Frontal cortex (tissue), 3 donors: ENCODE measurements at regions not wholly inside any gene's neighbourhood (a gene's known extent, or its start where the extent isn't known, plus 50 kb on each side); places are given as distances from the start of the nearest gene placed in this dataset.
"Not testable (repeated sequence)": the region's sequence is repeated elsewhere in the genome, so short reads cannot be mapped to it uniquely, and the experiment has no call there.

Source experiments
- DNase-seq, 2 donors: peaks; one replicate each; pipeline ENCODE4 v3.0.0; 2012; ENCODE audit warnings: low spot score in 2 of 2
- FAIRE-seq: peaks from 2 replicates; lab custom pipeline; 2012; peaks lifted over from hg19 to GRCh38; lab: Jason Lieb, UNC
- donor health status: control.
- donor health status: control.
- donor health status: control.

DNA sequence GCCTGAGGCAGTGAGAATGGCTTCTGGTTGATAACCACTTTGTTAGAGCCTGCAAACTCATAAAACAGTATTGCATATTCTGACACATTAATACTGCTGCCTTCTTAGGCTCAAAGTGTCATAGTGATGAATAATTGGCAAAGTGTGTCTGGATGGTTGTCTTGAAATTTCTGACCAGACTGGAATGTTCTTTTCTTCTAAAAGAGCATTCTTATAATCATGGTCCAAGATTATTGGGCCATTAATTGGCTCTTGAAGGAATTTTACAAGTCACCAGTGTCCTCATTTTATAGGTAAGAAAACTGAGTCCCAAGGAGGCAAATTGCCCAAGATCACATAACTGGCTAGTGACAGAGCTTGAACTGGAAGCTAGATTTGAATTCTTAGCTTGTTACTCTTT lies 111.7 kb downstream of the PCSK1 start:
- no peak for FAIRE-seq

DNA sequence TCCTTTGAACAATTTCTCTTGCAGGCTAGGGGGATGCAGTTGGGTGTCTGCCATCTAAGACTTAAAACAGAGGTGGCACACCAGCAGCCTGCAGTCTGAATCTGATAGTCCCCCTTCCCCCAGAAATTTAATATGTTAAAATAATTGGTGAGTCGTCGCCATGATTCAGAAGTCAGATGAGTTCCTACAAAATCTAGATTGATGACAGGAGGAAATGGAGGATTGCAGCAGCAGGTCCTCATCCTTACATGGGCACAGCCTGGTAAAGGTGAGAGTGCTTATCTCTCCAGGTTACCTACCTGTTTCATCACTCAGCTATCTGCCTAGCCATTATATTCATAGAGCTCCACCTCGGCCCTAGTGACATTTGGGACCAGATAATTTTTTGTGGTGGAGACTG lies 112.3 kb downstream of the PCSK1 start:
- FAIRE-seq: no peak
- no peak for DNase-seq

More for the DNA sequence above, 111.7 kb downstream of the PCSK1 start:
- DNase-seq: no peak

DNA sequence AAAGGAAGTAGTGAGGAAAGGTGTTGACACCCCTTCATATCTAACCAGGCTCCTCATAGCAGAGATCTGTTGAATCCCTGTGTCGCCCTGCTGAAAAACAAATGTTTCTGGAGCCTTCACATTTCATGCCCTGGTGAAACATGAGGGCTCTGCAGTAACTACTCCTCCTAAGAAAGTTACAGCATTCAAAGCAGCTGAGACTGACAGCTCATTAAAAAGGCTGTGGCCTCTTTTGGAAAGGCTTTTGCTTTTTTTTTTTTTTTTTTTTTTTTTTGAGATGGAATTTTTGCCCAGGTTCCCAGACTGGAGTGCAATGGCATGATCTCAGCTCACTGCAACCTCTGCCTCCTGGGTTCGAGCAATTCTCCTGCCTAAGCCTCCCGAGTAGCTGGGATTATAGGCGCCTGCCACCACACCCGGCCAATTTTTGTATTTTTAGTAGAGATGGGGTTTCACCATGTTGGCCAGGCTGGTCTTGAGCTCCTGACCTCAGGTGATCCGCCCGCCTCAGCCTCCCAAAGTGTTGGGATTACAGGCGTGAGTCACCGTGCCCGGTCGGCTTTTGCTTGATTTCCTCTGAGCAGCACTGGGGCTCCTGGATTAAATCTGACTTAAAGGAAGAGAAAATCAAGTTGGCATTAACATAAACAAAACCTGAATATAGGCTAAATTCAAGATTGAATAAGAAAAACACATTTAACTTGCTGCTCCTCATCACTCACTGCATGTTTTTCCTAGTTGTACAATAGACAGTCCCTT lies 112.9 kb downstream of the PCSK1 start:
- DNase-seq, FAIRE-seq: not testable (repeated sequence)

DNA sequence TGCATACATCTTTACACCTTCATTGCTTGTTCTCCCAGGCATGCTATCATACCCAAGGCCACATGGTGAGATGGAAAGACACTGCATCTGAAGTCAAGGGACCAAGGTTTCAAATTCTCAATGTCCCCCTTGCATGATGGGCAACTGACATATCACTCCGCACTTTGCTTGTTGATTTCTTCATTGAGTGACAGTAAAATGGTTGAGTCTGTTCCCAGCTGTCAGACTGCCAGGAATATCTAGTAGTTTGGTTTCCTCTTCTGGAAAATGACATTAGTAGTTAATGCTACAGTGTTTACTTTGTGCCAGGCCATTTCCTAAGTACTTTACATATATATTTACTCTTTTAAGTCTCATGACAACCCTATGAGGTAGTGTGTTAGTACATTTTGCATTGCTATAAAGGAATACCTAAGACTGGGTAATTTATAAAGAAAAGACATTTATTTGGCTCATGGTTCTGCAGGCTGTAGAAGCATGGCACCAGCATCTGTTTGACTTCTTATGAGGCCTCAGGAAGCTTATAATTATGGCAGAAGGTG lies 114.4 kb downstream of the PCSK1 start:
- DNase-seq (no peak), FAIRE-seq (no peak)

DNA sequence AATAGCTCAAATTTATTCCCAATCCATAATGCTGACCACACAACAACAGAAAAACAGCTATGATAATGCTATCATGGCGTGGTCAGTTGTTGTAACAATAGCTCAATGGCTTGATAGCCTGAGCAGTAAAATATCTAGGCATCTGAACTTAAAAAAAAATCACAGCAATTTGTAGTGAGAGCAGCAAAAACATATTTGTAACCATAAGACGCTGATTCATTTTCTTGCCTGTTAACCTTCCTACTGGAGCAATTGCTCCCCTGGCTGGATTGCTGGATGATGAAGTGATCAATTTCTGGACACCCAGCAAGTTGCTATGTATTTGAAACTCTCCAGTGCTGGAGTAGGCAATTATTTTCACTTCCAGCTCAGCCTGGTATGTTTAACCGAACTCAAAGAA lies 115.1 kb downstream of the PCSK1 start:
- no peak for FAIRE-seq
- DNase-seq: no peak

DNA sequence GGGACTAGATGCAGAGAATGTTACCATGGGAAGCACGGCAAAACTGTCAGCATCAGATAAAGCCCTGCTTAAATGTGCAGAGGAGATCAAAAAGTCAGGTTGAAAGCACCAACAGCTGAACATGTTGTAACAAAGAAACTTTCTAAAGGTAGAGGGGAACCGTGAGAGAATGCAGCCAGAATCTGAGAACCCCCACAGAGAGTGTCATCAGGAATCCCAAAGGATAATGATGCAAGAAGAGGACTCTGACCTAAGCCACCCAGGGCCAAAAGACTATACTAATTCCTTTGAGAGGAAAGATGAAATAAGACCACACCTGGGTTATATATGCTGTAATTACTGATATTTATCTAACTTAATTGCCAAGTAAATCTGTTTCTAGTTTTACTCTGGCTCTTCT lies 116.6 kb downstream of the PCSK1 start:
- no peak for FAIRE-seq
- DNase-seq: no peak

DNA sequence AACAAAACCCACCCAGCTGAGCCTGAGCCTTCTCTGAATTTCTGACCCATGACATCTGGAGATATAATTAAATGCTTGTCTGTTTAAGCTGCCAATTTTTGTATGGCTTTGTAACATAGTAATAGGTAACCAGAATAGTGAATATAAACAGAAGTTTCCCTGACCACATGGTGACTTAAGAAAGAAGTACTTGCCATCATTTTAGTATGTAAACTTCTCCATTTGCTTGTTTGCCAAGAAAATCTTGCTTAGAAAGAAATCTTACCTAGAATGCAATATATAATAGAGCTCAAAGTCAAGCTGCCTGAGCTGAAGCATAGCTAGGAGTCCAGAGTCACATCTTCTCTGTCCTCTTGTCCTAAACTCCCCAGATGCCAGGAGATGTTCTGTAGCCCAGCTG lies 117.0 kb downstream of the PCSK1 start:
- FAIRE-seq (no peak), DNase-seq (no peak)

DNA sequence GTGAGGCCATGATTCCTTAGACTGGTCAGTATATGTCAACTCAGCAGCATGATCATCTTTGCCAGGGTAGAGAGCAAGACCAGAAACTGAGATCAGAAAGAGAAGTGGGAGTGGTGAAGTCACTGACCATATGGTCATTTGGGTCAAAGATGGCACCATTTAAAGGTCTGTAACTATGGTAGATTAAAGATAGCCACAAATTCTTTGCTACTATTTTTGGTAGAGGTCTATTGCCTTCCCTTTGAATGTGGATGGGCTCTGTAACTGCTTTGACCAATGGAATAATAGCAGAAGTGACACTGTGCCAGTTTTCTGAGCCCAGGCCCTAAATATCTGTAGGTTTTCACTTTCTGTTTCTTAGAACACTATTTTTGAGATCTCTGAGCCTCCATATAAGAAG lies 117.6 kb downstream of the PCSK1 start:
- no peak for FAIRE-seq
- DNase-seq: no peak

DNA sequence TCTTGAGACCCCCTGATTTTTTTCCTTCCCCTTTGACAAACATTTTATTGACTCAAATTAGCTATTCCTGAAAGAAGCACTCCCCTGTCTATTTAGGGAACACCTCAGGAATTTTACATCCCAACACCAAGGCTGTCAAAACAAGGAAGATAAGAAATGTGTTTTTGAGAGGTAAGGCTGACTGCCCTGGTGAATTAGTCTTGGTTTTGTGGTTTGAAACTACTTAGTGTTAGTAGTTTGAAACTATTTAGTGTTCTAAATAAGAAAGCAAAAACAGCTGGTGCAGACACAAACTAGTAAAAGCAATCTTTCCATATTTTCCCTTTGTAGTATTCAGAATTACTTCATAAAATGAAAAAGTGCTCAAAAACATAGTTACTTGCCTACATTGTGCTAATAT lies 120.7 kb downstream of the PCSK1 start:
- FAIRE-seq: no peak

DNA sequence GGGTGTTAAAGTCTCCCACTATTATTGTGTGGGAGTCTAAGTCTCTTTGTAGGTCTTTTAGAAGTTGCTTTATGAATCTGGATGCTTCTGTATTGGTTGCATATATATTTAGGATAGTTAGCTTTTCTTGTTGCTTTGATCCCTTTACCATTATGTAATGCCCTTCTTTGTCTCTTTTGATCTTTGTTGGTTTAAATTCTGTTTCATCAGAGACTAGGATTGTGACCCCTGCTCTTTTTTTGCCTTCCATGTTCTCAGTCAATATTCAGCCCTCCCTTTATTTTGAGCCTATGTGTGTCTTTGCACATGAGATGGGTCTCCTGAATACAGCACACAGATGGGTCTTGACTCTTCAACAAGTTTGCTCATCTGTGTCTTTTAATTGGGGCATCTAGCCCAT lies 126.0 kb downstream of the PCSK1 start:
- DNase-seq, FAIRE-seq: not testable (repeated sequence)

More for the DNA sequence above, 120.7 kb downstream of the PCSK1 start:
- DNase-seq: no peak

DNA sequence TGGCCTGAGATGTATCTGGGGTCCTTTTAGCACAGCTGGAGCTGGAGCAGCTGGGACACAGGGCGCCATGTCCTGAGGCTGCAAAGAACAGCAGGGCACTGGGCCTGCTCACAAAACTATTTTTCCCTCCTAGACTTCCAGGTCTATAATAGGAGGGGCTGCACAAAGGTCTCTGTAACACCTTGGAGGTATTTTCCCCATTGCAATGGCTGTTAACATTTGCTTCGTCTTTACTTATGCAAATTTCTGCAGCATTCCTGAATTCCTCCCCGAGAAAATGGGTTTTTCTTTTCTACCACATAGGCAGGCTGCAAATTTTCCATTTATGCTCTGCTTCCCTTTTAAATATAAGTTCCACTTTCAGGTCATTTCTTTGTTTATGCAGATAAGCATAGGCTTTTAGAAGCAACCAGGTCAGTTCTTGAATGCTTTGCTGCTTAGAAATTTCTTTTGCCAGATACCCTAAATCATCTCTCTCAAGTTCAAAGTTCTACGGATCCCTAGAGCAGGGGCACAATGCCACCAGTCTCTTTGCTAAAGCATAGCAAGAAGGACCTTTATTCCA lies 130.8 kb downstream of the PCSK1 start:
- DNase-seq (no peak), FAIRE-seq (no peak)

DNA sequence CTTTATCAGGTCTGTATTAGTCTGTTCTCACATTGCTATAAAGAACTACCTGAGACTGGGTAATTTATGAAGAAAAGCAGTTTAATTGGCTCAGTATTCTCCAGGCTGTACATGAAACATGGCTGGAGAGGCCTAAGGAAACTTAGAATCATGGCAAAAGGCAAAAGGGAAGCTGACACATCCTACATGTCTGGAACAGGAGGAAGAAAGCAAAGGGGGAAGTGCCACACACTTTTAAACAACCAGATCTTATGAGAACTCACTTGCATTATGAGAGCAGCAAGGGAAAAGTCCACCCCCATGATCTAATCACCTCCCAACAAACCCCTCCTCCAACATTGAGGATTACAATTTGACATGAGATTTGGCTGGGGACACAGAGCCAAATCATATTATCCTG lies 132.1 kb downstream of the PCSK1 start:
- DNase-seq: no peak
- no peak for FAIRE-seq

DNA sequence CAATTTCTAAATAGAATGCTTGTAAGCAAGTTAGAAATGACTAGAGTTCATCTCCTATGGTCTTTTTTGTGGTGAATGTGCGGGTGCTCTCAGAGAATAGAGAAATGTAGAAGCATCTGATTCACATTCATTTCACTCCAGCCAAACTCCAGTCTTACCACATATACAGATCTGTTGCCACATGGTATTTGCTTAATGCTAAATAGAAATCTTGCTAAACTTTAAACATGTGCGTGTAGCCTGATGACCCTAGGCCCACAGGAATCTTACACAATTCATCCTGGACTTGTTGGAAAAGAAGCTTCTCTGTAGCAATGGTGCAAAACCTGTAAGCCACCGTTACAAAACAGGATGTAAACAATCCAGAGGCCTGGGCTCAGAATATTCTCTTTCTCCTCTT lies 135.2 kb downstream of the PCSK1 start:
- FAIRE-seq (no peak), DNase-seq (no peak)

DNA sequence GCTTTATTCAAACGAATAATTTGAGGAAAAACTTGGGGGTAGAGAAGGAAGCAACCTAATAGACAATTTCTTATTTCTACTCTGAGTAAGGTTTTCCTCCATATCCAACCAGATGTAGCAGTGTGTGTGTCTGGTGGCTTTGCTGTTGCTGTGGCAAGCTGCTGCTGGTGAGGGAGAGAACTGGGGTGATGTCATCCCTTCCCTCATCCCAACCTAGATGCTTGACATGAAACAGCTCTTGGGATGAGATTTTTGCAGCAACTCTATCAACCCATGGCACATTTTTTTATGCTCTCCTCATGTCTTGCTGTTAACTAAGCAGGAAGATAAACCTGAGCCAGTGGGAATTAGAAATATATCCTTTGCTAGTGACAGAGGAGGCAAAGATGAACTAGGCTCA lies 135.8 kb downstream of the PCSK1 start:
- FAIRE-seq (no peak), DNase-seq (no peak)

DNA sequence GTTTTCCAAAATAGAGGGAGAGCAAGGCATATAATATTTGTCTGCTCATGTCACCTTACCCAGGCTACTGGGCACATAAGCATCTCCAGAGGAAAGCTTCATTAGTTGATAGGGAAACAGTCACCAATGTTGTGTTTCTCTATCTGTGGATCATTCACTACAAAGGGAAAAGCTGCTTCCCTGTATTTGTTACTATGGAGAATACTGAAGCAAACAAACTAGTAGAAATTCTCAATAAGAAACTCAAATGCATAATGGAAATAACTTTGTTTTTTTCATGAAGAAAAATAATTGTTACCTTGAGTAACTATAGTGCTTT lies 138.2 kb downstream of the PCSK1 start:
- no peak for DNase-seq

DNA sequence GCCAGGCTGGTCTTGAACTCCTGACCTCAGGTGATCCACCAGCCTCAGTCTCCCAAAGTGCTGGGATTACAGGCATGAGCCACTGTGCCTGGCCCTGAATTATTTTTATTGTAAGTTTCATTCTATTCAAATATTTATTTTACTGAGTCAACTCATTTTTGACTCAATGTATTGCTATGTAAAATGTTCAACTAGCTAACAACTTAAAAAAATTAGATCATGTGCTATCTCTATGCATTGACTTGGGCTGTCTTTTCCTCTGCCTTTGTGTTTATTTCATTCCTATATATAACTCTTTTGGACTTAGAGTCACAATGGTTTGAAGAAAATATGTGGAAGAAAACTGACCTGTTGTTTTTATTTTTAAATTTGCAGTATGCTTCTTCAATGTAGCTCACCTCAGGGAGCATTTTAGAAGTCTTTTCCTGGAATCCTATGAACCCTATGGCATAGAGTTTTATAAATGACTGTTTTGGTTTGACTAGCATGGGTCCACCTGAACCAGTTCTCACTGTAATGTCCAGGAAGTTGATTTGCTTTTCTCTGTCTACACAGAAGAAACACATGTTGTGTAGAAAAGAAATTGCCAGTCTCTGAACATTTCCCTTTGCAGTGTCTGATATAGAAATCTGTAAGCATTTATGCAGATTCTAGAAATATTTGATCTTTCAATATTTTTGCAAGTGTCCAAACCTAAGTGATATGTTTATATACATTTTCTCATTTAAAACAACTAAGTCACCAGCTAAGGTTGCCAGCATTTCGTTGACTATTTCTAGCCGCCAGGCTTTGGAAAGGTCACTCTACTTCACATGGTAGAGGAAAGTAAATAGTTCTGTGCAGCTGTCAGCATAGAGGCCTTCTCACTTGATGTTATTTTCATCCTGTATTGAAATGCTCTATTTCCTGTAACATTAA lies 138.8 kb downstream of the PCSK1 start:
- FAIRE-seq (no peak), DNase-seq (no peak)

More for the DNA sequence above, 138.2 kb downstream of the PCSK1 start:
- no peak for FAIRE-seq

DNA sequence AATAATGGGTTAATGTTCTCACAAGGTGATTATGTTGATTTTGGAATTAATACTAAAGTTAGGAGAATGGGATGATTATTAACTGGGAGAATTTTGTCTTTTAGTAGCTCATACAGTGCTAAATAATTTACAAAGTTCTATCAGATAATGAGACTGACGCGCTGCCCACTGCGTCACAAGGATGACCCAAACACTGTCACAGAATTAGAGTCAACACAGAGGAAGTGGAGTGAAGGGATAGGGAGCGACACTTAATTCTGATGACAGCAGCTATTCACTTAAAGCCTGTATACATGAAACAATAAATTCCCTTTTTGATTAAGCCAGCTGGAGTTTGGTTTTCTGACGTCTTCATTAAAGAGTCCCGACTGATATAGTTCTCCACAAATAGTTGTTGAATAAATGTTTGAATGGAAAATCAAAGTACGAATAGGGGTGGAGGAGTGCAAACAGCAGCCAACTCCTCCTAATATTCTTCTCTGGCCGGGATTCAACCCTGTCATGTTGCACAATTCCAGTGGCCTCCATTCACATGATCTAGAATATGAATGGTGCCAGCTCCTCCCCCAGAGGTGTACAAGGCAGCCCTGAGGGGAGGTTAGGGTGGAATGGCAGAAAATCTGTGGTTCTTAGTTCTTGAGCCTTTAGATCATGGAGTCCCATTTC lies 140.3 kb downstream of the PCSK1 start:
- FAIRE-seq: no peak

DNA sequence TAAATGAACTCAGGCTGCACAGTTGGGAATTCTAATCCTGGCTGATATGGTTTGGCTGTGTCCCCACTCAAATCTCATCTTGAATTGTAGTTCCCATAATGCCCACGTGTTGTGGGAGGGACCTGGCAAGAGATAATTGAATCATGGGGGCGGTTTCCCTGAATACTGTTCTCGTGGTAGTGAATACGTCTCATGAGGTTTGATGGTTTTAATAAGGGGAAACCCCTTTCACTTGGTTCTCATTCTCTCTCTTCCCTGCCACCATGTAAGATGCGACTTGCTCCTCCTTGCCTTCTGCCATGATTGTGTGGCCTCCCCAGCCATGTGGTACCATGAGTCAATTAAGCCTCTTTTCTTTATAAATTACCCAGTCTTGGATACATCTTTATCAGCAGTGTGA lies 143.8 kb downstream of the PCSK1 start:
- not testable (repeated sequence) for DNase-seq, FAIRE-seq

More for the DNA sequence above, 140.3 kb downstream of the PCSK1 start:
- DNase-seq: no peak

DNA sequence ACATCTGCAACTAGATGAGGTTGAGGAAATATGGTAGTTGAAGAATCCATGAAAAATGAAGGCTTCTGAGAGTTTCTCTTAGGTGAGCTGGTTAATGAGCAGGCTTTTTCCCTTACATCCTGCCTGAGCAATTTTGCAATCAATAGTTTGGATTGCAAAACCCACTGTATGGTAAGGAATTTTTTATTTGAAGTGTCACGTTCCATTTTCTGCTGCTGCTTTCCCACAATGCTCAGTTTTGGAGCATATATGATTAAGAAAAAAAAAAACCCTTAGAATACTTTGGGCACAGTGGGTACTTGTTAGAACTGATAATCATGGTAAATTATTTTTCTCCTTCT lies 144.2 kb downstream of the PCSK1 start:
- DNase-seq (no peak), FAIRE-seq (no peak)

DNA sequence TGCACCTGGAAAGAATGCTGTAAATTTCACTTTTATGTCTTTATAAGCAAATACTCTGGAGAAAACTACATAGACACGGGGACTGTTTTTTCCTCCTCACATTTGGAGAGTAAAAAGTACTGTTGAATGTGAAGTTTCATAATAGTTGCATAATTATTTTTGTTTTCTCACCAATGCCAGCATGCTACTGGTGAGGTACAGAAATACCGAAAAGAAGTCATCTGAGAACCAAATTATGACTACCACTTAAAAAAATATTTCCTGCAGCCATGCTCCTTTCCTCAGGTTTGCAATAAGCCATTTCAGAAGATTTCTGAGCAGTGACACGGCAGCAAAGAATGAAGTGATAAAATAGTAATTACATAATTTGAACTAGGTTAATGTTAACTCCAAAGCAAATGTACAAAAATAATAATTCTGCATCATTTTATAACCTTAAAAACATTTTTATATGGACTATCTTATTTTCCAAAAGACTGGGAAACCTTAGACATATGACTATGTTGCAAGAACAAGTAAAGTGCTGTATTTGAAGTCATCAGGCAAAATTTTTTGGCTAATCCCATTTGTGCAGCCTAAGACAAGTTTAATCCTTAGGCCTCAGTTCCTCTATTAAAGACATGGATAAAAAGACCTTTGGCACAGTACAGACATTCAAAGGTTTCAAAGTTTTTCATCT lies 144.7 kb downstream of the PCSK1 start:
- DNase-seq (no peak), FAIRE-seq (no peak)
